ENCODE measurements at regions not wholly inside any gene's neighbourhood (a gene's known extent, or its start where the extent isn't known, plus 50 kb on each side); places are given as distances from the start of the nearest gene placed in this dataset.

DNA sequence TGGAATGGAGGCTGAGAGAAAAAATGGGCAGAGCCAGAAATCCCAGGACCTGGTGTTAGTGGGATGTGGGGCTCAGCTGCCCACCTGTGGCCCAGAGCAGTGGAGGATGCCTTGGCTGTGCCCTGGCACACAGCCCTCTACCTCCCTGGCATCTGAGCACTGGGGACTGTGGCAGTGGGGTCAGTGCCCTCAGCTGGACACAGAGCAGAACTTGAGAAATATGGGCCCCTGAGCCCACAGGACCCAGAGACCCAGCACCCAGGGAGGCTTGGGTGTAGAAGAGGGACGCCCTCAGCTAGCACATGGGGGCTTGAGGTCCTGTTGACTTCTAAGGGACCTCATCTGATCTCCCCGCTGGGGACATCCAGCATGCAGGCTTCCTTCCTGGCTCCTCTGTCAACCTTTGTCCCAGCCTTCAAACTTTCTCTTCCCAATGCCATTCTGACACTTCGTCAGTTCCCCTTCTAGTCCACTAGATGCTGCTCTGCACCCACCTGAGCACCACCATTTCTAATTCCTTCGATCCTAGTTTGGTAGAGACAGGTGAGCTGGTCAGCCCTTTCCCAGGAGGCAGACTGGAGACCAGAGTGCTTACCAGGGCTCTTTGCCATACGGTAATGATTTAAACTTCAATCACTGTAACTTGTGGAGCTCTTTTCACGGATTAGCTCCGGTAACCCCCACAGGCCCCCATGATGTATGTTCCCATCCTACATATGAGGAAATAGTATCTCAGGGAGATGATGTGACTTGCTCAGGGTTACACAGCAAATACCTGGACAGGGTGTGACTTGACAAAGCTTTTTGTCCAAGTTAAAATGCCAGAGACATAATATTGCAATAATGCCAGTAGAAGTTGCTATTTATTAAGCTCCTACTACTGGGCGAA, 143.7 kb downstream of the ASCL4 start:
- Histone ChIP-seq H3K4me1 (ENCODE audit: control insufficient read depth in 1 of 2, insufficient read depth in 2 of 2, low read depth in 1 of 2, low read length in 1 of 2) (no peaks in the 10 kb centered on the region; a peak in 1 of 4 replicates), H3K9ac (no peak overlapping the region), H2AFZ (ENCODE audit: low read depth) (no peak overlapping the region), H3K79me2 (ENCODE audit: insufficient read depth) (no peaks in the 10 kb centered on the region), H3K9me2 (no peaks in the 10 kb centered on the region), H3K36me3 (replicated peaks in 1 of 2; ENCODE audit: control insufficient read depth in 1 of 2, insufficient read depth in 2 of 2, low read length in 1 of 2) (no peaks in the 10 kb centered on the region), H3K4me3 (ENCODE audit: low read depth in 2 of 2, low read length in 1 of 2) (no peak overlapping the region; a peak in 1 of 4 replicates), H3K9me3 (no peaks in the 10 kb centered on the region), H3K27ac (ENCODE audit: low read depth in 2 of 2, low read length in 1 of 2) (no peak overlapping the region), H3K27me3 (ENCODE audit: insufficient read depth) (no peaks in the 10 kb centered on the region), H3K4me2 (no peak overlapping the region), H4K20me1 (ENCODE audit: insufficient read depth) (no peaks in the 10 kb centered on the region), H3F3A (replicated peaks; ENCODE audit: insufficient read depth) (no peaks in the 10 kb centered on the region)
- CTCF ChIA-PET, result interaction anchor here (0.6 to 3.2 kb wide), 52 partner anchors 8 to 746 kb away, joined by 3 to 63 read pairs (median 4); partner anchors contain the start of genes FICD, ISCU and WSCD2
- peak; percentile 59; the same call in 1 of the 2 replicates for TF ChIP-seq SMC3 (IDR thresholded peaks at IDR 0.05; ENCODE audit: low read depth, low read length)
- peak; percentile 92 for TF ChIP-seq RAD21 (IDR thresholded peaks at IDR 0.05; ENCODE audit: low read length)
- TF ChIP-seq, protein P1, sequence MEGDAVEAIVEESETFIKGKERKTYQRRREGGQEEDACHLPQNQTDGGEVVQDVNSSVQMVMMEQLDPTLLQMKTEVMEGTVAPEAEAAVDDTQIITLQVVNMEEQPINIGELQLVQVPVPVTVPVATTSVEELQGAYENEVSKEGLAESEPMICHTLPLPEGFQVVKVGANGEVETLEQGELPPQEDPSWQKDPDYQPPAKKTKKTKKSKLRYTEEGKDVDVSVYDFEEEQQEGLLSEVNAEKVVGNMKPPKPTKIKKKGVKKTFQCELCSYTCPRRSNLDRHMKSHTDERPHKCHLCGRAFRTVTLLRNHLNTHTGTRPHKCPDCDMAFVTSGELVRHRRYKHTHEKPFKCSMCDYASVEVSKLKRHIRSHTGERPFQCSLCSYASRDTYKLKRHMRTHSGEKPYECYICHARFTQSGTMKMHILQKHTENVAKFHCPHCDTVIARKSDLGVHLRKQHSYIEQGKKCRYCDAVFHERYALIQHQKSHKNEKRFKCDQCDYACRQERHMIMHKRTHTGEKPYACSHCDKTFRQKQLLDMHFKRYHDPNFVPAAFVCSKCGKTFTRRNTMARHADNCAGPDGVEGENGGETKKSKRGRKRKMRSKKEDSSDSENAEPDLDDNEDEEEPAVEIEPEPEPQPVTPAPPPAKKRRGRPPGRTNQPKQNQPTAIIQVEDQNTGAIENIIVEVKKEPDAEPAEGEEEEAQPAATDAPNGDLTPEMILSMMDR (IDR thresholded peaks at IDR 0.05), result peak; percentile 55
- no peak for TF ChIP-seq JUND (IDR thresholded peaks at IDR 0.05)
- POLR2A ChIA-PET, result no interaction called here
- 9% methylated on average over 7 of the region's 8 CpGs for WGBS (ENCODE audit: low lambda C conversion rate)
- DNase-seq, result peak; percentile 69

DNA sequence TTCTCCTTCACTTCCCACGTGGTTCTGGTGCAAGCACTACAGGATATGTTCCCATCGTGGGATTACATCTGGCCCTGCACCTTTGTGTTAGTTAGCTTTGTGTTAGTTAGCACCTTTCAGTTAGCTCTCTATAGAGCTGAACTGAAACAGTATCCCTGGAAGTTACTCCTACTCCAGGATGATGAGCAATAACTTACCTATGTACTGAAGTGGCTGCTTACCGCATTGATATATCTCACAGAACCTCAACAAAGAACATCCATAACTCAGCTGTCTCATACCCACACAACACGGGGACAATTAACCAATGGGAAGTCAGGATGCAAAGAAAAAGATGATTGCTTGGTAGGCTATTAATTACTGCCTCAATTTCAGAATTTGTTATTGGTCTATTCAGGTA, 146.6 kb downstream of the ASCL4 start:
- H3K4me3 ChIP-seq (ENCODE audit: low read depth in 2 of 2, low read length in 1 of 2), result no peak overlapping the region
- no peak overlapping the region for H3K27ac ChIP-seq (ENCODE audit: low read depth in 2 of 2, low read length in 1 of 2)
- no peak for DNase-seq
- H3K27me3 ChIP-seq (ENCODE audit: insufficient read depth), result no peaks in the 10 kb centered on the region
- ChIA-PET POLR2A (no interaction called here), CTCF (interaction anchor here (1.1 kb wide), 1 partner anchor 55 kb away, joined by 3 read pairs; no protein-coding TSS in a partner anchor)
- 21% methylated on average over 4 of the region's 4 CpGs for WGBS (ENCODE audit: low lambda C conversion rate)
- H3K4me1 ChIP-seq (ENCODE audit: control insufficient read depth in 1 of 2, insufficient read depth in 2 of 2, low read depth in 1 of 2, low read length in 1 of 2), result no peaks in the 10 kb centered on the region; a peak in 1 of 4 replicates
- TF ChIP-seq RCOR1 (IDR thresholded peaks at IDR 0.05; ENCODE audit: low read length) (no peak), RAD21 (IDR thresholded peaks at IDR 0.05; ENCODE audit: low read length) (no peak), FOXJ3 (CRISPR knock-in tag; IDR thresholded peaks at IDR 0.05) (no peak), EZH2phosphoT487 (IDR thresholded peaks at IDR 0.05; ENCODE audit: borderline replicate concordance, low read depth) (no peak)
- TF ChIP-seq, protein P1 (IDR thresholded peaks at IDR 0.05), result no peak
- TF ChIP-seq, protein P2, sequence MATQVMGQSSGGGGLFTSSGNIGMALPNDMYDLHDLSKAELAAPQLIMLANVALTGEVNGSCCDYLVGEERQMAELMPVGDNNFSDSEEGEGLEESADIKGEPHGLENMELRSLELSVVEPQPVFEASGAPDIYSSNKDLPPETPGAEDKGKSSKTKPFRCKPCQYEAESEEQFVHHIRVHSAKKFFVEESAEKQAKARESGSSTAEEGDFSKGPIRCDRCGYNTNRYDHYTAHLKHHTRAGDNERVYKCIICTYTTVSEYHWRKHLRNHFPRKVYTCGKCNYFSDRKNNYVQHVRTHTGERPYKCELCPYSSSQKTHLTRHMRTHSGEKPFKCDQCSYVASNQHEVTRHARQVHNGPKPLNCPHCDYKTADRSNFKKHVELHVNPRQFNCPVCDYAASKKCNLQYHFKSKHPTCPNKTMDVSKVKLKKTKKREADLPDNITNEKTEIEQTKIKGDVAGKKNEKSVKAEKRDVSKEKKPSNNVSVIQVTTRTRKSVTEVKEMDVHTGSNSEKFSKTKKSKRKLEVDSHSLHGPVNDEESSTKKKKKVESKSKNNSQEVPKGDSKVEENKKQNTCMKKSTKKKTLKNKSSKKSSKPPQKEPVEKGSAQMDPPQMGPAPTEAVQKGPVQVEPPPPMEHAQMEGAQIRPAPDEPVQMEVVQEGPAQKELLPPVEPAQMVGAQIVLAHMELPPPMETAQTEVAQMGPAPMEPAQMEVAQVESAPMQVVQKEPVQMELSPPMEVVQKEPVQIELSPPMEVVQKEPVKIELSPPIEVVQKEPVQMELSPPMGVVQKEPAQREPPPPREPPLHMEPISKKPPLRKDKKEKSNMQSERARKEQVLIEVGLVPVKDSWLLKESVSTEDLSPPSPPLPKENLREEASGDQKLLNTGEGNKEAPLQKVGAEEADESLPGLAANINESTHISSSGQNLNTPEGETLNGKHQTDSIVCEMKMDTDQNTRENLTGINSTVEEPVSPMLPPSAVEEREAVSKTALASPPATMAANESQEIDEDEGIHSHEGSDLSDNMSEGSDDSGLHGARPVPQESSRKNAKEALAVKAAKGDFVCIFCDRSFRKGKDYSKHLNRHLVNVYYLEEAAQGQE (IDR thresholded peaks at IDR 0.05; ENCODE audit: low read depth, low read length), result no peak
- H3K79me2 ChIP-seq (ENCODE audit: insufficient read depth), result no peaks in the 10 kb centered on the region
- H2AFZ ChIP-seq (ENCODE audit: low read depth), result no peak overlapping the region
- no peaks in the 10 kb centered on the region for H3K9me2 ChIP-seq
- H3K4me2 ChIP-seq, result no peak overlapping the region
- H3F3A ChIP-seq (replicated peaks; ENCODE audit: insufficient read depth), result no peaks in the 10 kb centered on the region
- H3K9me3 ChIP-seq, result no peaks in the 10 kb centered on the region
- H3K36me3 ChIP-seq (replicated peaks in 1 of 2; ENCODE audit: control insufficient read depth in 1 of 2, insufficient read depth in 2 of 2, low read length in 1 of 2), result no peaks in the 10 kb centered on the region
- no peaks in the 10 kb centered on the region for H4K20me1 ChIP-seq (ENCODE audit: insufficient read depth)
- H3K9ac ChIP-seq, result no peak overlapping the region

All from SK-N-SH (cell line).